Endothelial cell of hepatic sinusoid (primary cell): ENCODE measurements at regions not wholly inside any gene's neighbourhood (a gene's known extent, or its start where the extent isn't known, plus 50 kb on each side); places are given as distances from the start of the nearest gene placed in this dataset.
"Not testable (repeated sequence)": the region's sequence is repeated elsewhere in the genome, so short reads cannot be mapped to it uniquely, and the experiment has no call there.

Experiments
- in situ Hi-C: cut with HindIII; loops from 2 replicates; pipeline ENCODE4 v1.10.0; 2017; ENCODE audit warnings: low sequenced_read_pairs

- in situ Hi-C loops: loop anchor here (25.0 kb wide), 1 partner anchor 101 kb away; no protein-coding TSS in a partner anchor
Measured at GRCh38 chr11:13163158-13163557, 114.4 kb upstream of the BMAL1 start.

- in situ Hi-C loops: loop anchor here (5.0 to 25.0 kb wide), 2 partner anchors 104 to 184 kb away; no protein-coding TSS in a partner anchor
Measured at GRCh38 chr11:13166036-13166435, 111.6 kb upstream of the BMAL1 start.

DNA sequence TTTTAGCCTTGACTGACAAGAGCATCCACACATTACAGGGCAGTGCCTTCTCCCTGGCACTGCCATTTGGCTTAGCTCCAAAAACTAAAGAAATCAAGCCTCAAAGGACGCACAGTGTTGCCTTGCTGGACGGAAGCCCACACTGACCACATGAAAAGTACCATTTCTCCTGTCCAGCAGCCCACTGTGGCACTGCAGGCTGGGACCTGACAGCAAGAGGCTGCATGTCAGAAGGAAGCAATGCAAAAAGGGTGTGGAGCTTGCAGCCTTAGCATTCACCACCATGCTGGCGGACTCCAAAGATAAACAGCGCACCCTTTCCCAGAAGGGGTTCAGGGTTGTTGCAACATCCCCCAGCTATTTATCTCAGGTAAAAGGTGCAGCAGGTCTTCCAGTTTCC is 109.3 kb upstream of the BMAL1 start:
- in situ Hi-C loops: loop anchor here (5.0 to 25.0 kb wide), 2 partner anchors 106 to 186 kb away; no protein-coding TSS in a partner anchor

GRCh38 chr11:13169709-13170108 is 107.9 kb upstream of the BMAL1 start:
- in situ Hi-C loops: loop anchor here (5.0 to 25.0 kb wide), 2 partner anchors 107 to 187 kb away; no protein-coding TSS in a partner anchor

GRCh38 chr11:13174090-13174489 is 103.5 kb upstream of the BMAL1 start:
- in situ Hi-C loops: loop anchor here (25.0 kb wide), 1 partner anchor 112 kb away; no protein-coding TSS in a partner anchor

GRCh38 chr11:13183094-13183825 is 94.3 kb upstream of the BMAL1 start:
- in situ Hi-C loops: no loop called here

DNA sequence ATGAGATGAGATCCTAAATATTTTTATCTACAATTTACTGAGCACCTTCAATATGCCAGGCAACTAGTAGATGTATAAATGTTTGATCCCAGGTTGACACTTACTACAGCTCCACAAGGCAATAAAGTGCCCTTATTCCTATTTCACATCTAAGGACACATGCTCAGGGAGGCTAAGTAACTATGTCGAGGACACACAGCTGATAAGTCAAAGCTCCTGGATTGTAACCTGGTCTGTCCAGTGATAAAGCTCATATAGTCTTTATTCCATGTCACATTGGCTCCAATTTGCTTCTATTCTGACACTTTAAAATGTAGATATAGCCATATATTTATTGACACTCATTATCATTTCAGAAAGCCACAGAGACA is 93.8 kb upstream of the BMAL1 start:
- in situ Hi-C loops: no loop called here

DNA sequence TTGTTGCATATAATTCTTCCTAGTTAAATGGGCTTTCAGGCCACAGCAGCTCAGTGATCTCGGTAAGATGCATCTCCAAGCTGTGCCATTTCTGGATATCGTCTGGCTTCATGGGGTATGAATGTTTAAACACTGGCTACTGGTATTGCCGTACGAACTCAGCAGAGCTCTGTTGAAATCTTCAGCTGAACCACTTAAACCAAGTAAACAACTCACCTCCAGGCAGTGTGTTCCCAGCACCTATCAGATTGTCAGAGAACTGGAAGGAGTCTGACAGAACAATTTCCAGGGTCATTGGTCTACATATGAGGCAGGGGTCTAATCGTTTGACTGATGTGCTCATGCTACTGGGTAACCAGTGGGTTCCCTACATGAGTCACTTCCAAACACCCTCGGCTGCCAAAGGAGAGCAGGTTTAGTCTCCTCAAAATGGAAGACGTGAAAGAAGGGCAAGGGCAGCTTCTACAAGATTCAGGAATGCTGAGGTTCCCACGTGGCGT is 93.2 kb upstream of the BMAL1 start:
- in situ Hi-C loops: no loop called here

- in situ Hi-C loops: no loop called here
Measured at GRCh38 chr11:13188179-13188578, 89.4 kb upstream of the BMAL1 start.

- in situ Hi-C loops: no loop called here
Measured at GRCh38 chr11:13189561-13190426, 87.8 kb upstream of the BMAL1 start.

DNA sequence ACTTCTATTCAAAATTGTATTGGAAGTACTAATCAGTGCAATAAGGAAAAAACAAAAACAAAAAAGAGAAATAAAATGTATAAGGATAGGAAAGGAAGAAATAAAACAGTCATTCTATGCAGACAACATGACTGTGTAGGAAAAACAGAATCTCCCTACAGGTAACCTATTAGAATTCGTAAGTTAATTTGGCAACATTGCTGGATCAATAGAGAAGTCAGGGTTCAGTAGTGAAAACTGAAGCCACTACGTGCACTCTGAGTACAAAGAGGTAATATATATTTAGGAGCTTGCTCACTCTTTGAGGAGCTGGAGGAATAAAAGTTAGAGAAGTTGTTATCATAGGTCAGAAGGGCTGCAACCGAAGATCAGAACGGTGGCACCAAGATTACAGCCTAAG is 84.0 kb upstream of the BMAL1 start:
- in situ Hi-C loops: no loop called here

- in situ Hi-C loops: not testable (repeated sequence)
Measured at GRCh38 chr11:13197374-13197773, 80.2 kb upstream of the BMAL1 start.

- in situ Hi-C loops: loop anchor here (5.0 kb wide), 2 partner anchors 57 to 132 kb away; no protein-coding TSS in a partner anchor
Measured at GRCh38 chr11:13205486-13205885, 72.1 kb upstream of the BMAL1 start.

- in situ Hi-C loops: loop anchor here (5.0 kb wide), 2 partner anchors 56 to 131 kb away; no protein-coding TSS in a partner anchor
Measured at GRCh38 chr11:13206086-13206640, 71.4 kb upstream of the BMAL1 start.

DNA sequence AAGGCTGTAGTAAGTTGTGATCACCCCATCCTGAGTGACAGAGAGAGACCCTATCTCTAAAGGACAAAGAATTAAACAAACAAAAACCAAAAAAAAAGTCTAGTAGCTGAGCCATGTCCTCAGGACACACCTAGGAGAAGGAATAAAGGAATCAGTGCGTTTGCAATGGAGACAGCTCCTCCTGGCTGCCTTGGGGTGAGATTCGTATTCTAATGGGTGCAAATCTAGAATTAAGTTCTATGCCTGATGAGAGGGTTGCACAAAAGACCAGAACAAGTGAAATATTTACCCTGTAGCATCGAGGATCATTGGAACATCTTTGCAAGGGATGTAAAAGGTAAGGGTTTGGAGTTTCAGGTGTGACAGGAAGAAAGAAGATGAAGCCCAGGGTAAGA is 70.3 kb upstream of the BMAL1 start:
- in situ Hi-C loops: loop anchor here (5.0 kb wide), 2 partner anchors 55 to 130 kb away; no protein-coding TSS in a partner anchor

GRCh38 chr11:13207665-13208594 is 69.7 kb upstream of the BMAL1 start:
- in situ Hi-C loops: loop anchor here (5.0 kb wide), 2 partner anchors 54 to 129 kb away; no protein-coding TSS in a partner anchor

DNA sequence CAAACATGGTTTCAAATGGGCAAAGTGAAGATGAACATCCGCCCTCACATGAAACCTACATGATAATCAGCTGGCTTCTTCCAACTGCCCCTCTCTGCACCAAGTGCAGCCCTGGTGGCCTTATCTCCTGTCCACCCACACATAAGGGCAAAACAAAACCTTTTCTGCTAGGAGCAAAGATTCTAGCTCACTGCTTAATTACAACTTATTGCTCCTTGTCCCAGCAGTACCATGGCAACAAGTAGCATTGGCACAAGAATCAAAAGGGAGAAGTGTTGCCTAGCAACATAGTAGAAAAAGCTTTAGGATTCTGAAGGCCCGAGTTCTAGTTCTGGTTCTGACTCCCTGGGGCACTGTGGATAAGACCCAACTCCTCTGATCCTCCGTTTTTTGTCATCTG is 68.7 kb upstream of the BMAL1 start:
- in situ Hi-C loops: loop anchor here (5.0 kb wide), 2 partner anchors 53 to 128 kb away; no protein-coding TSS in a partner anchor

DNA sequence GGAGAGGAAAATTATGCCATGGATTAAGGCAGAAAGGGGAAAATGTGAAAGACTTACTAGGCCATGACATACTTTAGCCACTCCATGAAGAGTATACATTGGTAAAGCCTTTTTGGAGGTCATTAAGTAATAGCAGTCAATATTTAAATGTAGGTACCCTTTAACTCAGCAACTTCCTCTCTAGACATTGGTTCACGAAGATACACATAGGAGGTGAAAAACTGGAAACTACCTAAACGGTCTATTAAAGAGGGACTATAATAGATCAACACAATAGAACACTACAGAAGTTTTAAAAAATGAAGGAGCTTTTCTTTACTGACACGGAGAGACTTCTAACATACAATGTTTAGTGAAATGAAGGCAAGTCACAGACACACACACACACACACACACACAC is 68.2 kb upstream of the BMAL1 start:
- in situ Hi-C loops: loop anchor here (5.0 kb wide), 2 partner anchors 53 to 128 kb away; no protein-coding TSS in a partner anchor

DNA sequence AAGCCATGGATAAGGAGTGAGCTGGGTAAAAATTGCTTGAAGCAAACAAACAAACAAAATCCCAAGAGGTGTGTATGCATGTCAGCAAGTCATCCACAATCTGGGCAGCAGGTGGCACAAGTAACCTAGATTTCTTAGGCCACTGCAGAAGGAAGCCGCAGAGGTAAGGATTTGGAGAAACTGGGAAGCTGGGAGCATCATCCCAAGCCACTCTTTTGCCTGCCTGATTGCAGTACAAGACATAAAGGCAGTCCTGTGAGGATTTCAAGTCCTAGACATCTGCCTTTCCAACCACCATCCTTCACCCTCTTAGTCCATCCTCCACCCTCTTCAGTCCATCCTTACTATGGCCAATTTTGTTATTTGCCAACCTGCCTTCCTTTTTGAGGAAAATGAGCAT is 67.2 kb upstream of the BMAL1 start:
- in situ Hi-C loops: loop anchor here (10.0 kb wide), 1 partner anchor 254 kb away; the partner anchor contains the start of gene BTBD10

DNA sequence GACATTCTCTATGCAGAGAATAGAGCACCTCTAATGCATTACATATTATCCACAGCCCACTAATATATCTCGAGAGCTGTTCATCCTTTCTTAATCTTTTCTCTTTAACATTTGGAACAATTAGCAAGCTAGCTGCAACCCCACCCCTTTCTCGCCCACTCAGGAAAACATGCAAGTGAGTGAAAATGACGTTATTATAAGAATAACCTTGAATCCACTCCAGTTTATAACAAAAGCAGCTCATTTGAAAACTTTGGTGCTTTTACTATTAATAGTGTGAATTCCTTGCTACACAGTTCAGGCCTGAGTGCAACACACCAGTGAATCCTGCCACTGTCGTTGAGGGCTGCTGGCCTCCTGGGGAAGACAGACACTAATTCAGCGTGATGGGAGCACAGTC is 63.3 kb upstream of the BMAL1 start:
- in situ Hi-C loops: loop anchor here (10.0 kb wide), 1 partner anchor 251 kb away; the partner anchor contains the start of gene BTBD10
